ENCODE measurements at regions not wholly inside any gene's neighbourhood (a gene's known extent, or its start where the extent isn't known, plus 50 kb on each side); places are given as distances from the start of the nearest gene placed in this dataset.

DNA sequence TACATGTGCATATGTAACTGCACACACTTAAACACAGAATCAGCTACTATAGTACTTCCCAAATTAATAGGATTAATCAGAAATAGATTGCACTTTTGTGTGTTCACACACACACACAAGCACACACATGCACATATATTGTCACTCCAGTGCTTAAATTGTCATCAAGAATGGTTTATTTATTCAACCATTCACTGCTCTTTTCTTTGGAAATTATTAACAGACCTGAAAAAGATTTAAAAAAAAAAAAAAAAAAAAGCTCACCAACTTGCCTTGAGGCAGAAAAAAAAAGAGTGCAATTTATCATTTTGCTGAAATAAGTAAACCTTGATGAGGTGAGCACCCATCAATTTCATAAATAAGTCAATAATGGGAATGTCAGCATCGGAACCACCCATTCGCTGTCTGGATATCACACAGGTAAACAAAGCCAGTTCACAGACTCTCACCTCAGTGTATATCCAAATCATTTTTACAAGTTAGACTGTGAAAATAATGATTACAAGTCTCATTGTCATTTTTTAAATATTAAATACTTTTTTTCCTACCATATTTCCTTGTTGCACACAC is 562.8 kb downstream of the BNC2 start:
- Histone ChIP-seq H3K36me3 (replicated peaks) (no peaks in the 10 kb centered on the region), H3K27me3 (replicated peaks) (no peaks in the 10 kb centered on the region), H3K4me3 (ENCODE audit: low read depth, low read length) (no peak overlapping the region), H3K27ac (no peak overlapping the region)
- in situ Hi-C loops (cut with HindIII; ENCODE audit: low pct_ligation_motif_present, low sequenced_read_pairs): no loop called here
- TF ChIP-seq, protein P1, sequence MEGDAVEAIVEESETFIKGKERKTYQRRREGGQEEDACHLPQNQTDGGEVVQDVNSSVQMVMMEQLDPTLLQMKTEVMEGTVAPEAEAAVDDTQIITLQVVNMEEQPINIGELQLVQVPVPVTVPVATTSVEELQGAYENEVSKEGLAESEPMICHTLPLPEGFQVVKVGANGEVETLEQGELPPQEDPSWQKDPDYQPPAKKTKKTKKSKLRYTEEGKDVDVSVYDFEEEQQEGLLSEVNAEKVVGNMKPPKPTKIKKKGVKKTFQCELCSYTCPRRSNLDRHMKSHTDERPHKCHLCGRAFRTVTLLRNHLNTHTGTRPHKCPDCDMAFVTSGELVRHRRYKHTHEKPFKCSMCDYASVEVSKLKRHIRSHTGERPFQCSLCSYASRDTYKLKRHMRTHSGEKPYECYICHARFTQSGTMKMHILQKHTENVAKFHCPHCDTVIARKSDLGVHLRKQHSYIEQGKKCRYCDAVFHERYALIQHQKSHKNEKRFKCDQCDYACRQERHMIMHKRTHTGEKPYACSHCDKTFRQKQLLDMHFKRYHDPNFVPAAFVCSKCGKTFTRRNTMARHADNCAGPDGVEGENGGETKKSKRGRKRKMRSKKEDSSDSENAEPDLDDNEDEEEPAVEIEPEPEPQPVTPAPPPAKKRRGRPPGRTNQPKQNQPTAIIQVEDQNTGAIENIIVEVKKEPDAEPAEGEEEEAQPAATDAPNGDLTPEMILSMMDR (IDR thresholded peaks at IDR 0.05; ENCODE audit: low read depth, low read length, missing control alignments): no peak
- no peak for DNase-seq

DNA sequence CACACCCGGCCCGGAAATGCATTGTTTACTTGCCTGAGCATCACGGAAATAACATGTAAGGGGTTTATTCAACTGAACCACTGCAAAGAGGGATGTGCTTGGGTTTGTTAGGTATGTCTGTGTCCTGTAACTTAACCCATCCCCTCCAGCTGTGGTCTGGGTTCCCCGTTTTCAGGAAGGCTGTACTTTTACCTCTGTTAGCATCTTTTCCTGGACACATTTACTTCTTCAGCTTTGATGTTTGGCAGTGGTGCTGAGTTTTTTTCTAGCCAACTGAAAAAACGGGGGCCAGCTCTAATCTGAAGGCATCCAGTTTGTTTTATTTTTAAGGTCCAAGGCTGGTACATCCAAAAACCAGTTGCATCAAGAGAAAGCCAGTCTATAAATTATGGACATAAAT is 561.8 kb downstream of the BNC2 start:
- no peaks in the 10 kb centered on the region for H3K36me3 ChIP-seq (replicated peaks)
- no peak overlapping the region for H3K27ac ChIP-seq
- H3K27me3 ChIP-seq (replicated peaks): no peaks in the 10 kb centered on the region
- TF ChIP-seq, protein P1 (IDR thresholded peaks at IDR 0.05; ENCODE audit: low read depth, low read length, missing control alignments): no peak
- H3K4me3 ChIP-seq (ENCODE audit: low read depth, low read length): no peak overlapping the region
- in situ Hi-C loops (cut with HindIII; ENCODE audit: low pct_ligation_motif_present, low sequenced_read_pairs): no loop called here
- no peak for DNase-seq

DNA sequence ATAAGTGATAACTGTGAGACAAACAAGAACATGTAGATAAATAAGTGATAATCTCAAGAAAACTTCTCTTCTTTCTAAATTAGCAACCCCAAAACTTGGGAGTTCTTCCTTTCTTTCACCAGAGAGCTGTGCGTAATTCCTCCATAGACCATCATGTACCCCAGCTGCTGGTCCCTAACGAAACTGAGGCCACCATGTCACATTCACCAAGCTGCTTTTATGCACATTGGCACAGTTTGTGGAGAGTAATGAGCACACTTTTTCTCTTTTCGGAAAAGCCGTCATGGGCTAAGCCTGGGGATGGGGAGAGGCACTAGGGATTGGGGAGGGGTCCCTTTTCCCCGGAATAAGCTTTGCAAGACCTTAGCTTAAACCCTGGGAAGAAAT is 561.4 kb downstream of the BNC2 start:
- Histone ChIP-seq H3K27me3 (replicated peaks) (no peaks in the 10 kb centered on the region), H3K27ac (no peak overlapping the region), H3K36me3 (replicated peaks) (no peaks in the 10 kb centered on the region), H3K4me3 (ENCODE audit: low read depth, low read length) (no peak overlapping the region)
- TF ChIP-seq, protein P1 (IDR thresholded peaks at IDR 0.05; ENCODE audit: low read depth, low read length, missing control alignments): no peak
- in situ Hi-C loops (cut with HindIII; ENCODE audit: low pct_ligation_motif_present, low sequenced_read_pairs): no loop called here
- DNase-seq: no peak

DNA sequence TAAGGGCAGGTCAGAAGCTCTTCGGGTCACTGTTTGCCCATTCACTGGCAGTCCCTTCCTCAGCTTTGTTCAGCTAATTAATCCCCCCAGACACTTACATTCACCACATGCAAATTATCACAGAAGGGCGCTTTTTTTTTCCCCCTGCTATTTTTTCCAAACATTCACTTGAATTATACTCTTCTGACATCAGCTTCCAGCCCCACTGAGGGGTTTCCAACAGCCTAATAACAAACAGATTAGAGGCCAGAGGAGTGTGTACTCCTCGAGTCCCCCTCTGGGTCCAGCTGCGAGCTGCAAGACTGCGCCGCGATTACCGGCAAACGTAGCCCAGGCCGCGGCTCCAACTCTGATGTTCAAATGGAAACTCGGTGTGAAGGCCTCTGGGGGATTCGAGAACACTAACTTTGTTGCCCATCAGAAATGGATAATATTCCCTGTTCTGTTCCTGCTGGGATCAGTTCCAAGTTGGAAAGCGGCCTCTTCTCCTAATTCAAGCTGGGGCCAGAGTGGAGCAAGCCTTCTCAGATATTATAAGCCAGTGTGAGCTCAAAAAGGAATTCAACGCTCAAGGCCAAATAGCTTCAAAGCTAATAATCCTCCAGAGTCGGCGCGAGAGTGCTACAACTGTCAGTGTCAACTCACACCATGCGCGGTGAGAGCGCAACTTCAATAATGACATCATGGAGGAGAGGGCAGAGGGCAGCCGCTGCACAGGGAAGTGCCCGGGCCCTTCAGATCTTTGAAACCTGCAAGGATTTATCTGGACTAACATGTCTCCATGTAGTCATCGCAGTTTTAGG is 560.8 kb downstream of the BNC2 start:
- TF ChIP-seq, protein P1 (IDR thresholded peaks at IDR 0.05; ENCODE audit: low read depth, low read length, missing control alignments): no peak
- no peak overlapping the region for H3K4me3 ChIP-seq (ENCODE audit: low read depth, low read length)
- DNase-seq: no peak
- no peaks in the 10 kb centered on the region for H3K36me3 ChIP-seq (replicated peaks)
- no peak overlapping the region for H3K27ac ChIP-seq
- in situ Hi-C loops (cut with HindIII; ENCODE audit: low pct_ligation_motif_present, low sequenced_read_pairs): no loop called here
- H3K27me3 ChIP-seq (replicated peaks): no peaks in the 10 kb centered on the region

DNA sequence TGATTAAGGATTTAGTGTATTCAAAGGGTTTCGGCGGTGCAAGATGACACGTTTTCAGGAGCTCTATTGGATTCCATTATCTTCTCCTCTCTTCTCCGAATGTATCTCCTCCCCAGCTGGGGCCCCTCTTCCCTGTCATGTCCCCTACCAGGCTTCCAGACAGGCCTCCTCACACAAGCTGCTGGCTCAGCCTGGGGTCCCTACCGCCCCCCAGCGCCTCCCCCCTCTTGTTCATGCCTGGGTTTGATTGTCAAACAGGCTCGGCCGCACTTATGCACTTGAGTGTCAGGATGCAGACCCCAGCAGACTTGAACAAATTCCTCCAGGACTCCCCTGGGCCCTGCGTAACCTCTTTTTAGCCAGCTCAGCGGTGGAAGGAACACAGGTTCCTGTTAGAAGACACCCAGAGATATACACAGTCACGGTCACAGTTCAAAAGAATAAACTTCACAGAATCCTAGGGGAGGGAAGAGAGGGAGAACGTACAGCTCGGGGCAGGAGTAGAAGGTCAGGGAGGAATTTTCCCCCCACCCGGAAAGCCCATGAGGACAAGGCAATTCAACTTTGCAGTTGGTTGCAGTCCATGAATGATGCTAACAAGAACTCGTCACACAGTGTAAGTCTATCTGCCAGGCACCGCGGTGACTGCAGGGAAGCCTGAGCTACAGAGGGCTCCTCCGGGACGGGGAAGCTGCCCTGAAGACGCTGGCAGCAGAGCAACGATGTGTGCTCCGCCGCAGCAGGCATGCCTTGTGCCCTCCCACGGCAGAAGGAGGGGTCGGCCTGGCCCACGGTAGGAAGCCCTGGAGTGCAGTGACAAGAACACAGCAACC is 560.0 kb downstream of the BNC2 start:
- Histone ChIP-seq H3K36me3 (replicated peaks) (no peaks in the 10 kb centered on the region), H3K27ac (no peak overlapping the region), H3K4me3 (ENCODE audit: low read depth, low read length) (no peak overlapping the region), H3K27me3 (replicated peaks) (no peaks in the 10 kb centered on the region)
- in situ Hi-C loops (cut with HindIII; ENCODE audit: low pct_ligation_motif_present, low sequenced_read_pairs): no loop called here
- no peak for DNase-seq
- TF ChIP-seq, protein P1 (IDR thresholded peaks at IDR 0.05; ENCODE audit: low read depth, low read length, missing control alignments): no peak
